ENCODE measurements at regions not wholly inside any gene's neighbourhood (a gene's known extent, or its start where the extent isn't known, plus 50 kb on each side); places are given as distances from the start of the nearest gene placed in this dataset.
A peak's percentile ranks its signal among the peaks of the same experiment; 100 is the strongest.

- Histone ChIP-seq H3K4me1 (replicated peaks in 1 of 4; ENCODE audit: control insufficient read depth in 3 of 4, insufficient read depth in 4 of 4, low read length in 3 of 4) (no peaks in the 10 kb centered on the region), H3K56ac (replicated peaks; ENCODE audit: insufficient read length, low read depth, low read length) (no peak overlapping the region), H3K18ac (ENCODE audit: extremely low read depth, low read length) (no peak overlapping the region), H3K4ac (replicated peaks; ENCODE audit: insufficient read length, low read depth, low read length) (no peak overlapping the region), H2BK12ac (ENCODE audit: low read depth, low read length) (no peak overlapping the region), H4K91ac (replicated peaks; ENCODE audit: insufficient read length, low read length) (no peak overlapping the region), H4K8ac (ENCODE audit: extremely low read depth, insufficient read depth, low read length) (no peak overlapping the region), H3K4me3 (ENCODE audit: extremely low read depth in 1 of 4, insufficient read depth in 2 of 4, low read depth in 3 of 4, low read length in 4 of 4) (no peak overlapping the region), H3K36me3 (ENCODE audit: control insufficient read depth in 2 of 4, insufficient read depth in 4 of 4, low read length in 3 of 4) (no peaks in the 10 kb centered on the region), H2BK120ac (replicated peaks; ENCODE audit: low read depth, low read length) (no peak overlapping the region), H3K79me1 (ENCODE audit: low read depth, low read length) (no peaks in the 10 kb centered on the region), H3K27me3 (replicated peaks in 1 of 4; ENCODE audit: control insufficient read depth in 3 of 4, extremely low read depth in 1 of 4, insufficient read depth in 3 of 4, low read length in 3 of 4) (no peaks in the 10 kb centered on the region), H3K14ac (ENCODE audit: insufficient read length) (no peak overlapping the region), H2AFZ (ENCODE audit: low read length) (no peak overlapping the region), H3K9me3 (ENCODE audit: insufficient read depth in 2 of 2, low read depth in 1 of 2, low read length in 1 of 2) (no peaks in the 10 kb centered on the region), H2BK15ac (ENCODE audit: low read length) (no peak overlapping the region), H4K5ac (ENCODE audit: insufficient read length, low read depth, low read length) (no peak overlapping the region), H3K23ac (ENCODE audit: insufficient read length) (no peak overlapping the region), H2BK20ac (ENCODE audit: low read length) (no peak overlapping the region), H4K20me1 (replicated peaks in 1 of 2; ENCODE audit: control insufficient read depth in 1 of 2, insufficient read depth in 2 of 2, low read length in 2 of 2) (no peaks in the 10 kb centered on the region), H3K9ac (replicated peaks in 1 of 4; ENCODE audit: extremely low read depth in 1 of 4, low read depth in 3 of 4, low read length in 3 of 4) (no peak overlapping the region), H2AK5ac (ENCODE audit: low read depth, low read length) (no peak overlapping the region), H3K4me2 (ENCODE audit: insufficient read depth in 1 of 2, low read depth in 2 of 2, low read length in 2 of 2) (no peak overlapping the region), H3K27ac (ENCODE audit: low read depth, low read length) (no peak overlapping the region), H3K79me2 (ENCODE audit: control insufficient read depth in 1 of 2, insufficient read depth in 2 of 2, low read length in 2 of 2) (no peaks in the 10 kb centered on the region), H3K23me2 (ENCODE audit: low read depth, low read length) (no peaks in the 10 kb centered on the region), H2BK5ac (ENCODE audit: low read depth, low read length) (no peak overlapping the region)
- ChIA-PET CTCF (ENCODE audit: partially characterized antibody) (interaction anchor here (0.6 to 8.9 kb wide), 33 partner anchors 9 to 403 kb away, joined by 3 to 83 read pairs (median 4); no protein-coding TSS in a partner anchor), POLR2A (ENCODE audit: partially characterized antibody) (interaction anchor here (1.2 kb wide), 1 partner anchor 36 kb away, joined by 3 read pairs; no protein-coding TSS in a partner anchor)
- TF ChIP-seq TEAD4 (IDR thresholded peaks at IDR 0.05; ENCODE audit: low read depth, low read length) = no peak
- peak; percentile 21 to 47; a peak in 3 of 4 replicates for TF ChIP-seq RAD21 (IDR thresholded peaks at IDR 0.05 in 1 of 2, conservative IDR thresholded peaks at IDR 0.05 in 1 of 2; ENCODE audit: low read depth in 2 of 2, low read length in 2 of 2)
- TF ChIP-seq CTCF (IDR thresholded peaks at IDR 0.05; ENCODE audit: control extremely low read depth in 1 of 3, insufficient read depth in 1 of 3, low read depth in 1 of 3, low read length in 3 of 3) = peak in 2 of 3 experiments; percentile 20 to 34; a peak in 2 of 4 replicates
- no peak for TF ChIP-seq RNF2 (IDR thresholded peaks at IDR 0.05; ENCODE audit: borderline replicate concordance, low read depth, low read length, missing control alignments, poor library complexity, severe bottlenecking)
- TF ChIP-seq SUZ12 (IDR thresholded peaks at IDR 0.05; ENCODE audit: low read length) = no peak
- no peak for FAIRE-seq
- DNase-seq (ENCODE audit: low read depth in 1 of 2, low spot score in 2 of 2) = no peak
- WGBS, 2 experiments (ENCODE audit: extremely low coverage in 1 of 2, insufficient coverage in 1 of 2, insufficient read length in 1 of 2, insufficient replicate concordance in 2 of 2, low coverage in 1 of 2, low lambda C conversion rate in 2 of 2, missing lambda C conversion rate in 1 of 2) = 88% methylated on average over 9 of the region's 9 CpGs; no CpG with 5 or more reads in 1 of the 2 experiments
These were observed 244.3 kb downstream of the FAM76B start for GRCh38 chr11:95545116-95545875.
